K562 (cell line): ENCODE measurements at regions not wholly inside any gene's neighbourhood (a gene's known extent, or its start where the extent isn't known, plus 50 kb on each side); places are given as distances from the start of the nearest gene placed in this dataset.

Experiments used
- ATAC-seq: fragments of 200-7000 bp; cut with Tn5 transposase; 3 replicates; pipeline ENCODE4 v1.9.1; 2020; ENCODE audit warnings: moderate library complexity
- BruUV-seq: library from RNA; stranded (reverse); fragments of 400-500 nt; replicated peaks from 2 replicates; lab custom pipeline; 2021; lab: Mats Ljungman, UMichigan
- CTCF ChIA-PET: fragments of 300-600 bp; formaldehyde crosslinking; extraction: SDS; loops from one replicate; lab custom pipeline; 2021; ENCODE audit warnings: low intra/inter-chr PET ratio; lab: Yijun Ruan, JAX
- POLR2A ChIA-PET: fragments of 300-600, 350-650 bp; sonication (Branson Sonifier 250); formaldehyde crosslinking; extraction: SDS; loops from one replicate; lab custom pipeline; 2021; ENCODE audit warnings: antibody characterized with exemption, inconsistent platforms; lab: Yijun Ruan, JAX
- DNase-seq, 4 experiments: peaks; one replicate each; pipeline versions ENCODE4 v3.0.0 to v3.0.0-alpha.2; 2011 to 2018; ENCODE audit warnings: low spot score in 3 of 4, mixed read lengths in 3 of 4; ENCODE audit errors: extremely low read depth in 1 of 4
- FAIRE-seq: peaks from 2 replicates; lab custom pipeline; 2011; peaks lifted over from hg19 to GRCh38; lab: Jason Lieb, UNC
- H2AFZ ChIP-seq: 2 replicates; pipeline ENCODE4 v1.6.0; 2011; ENCODE audit warnings: low read depth, low read length, control low read depth, inconsistent platforms
- H3K27ac ChIP-seq: fragments of 200-600 bp; 3 replicates; pipeline ENCODE4 v1.8.0; 2011; ENCODE audit warnings: low read depth, mild to moderate bottlenecking, control low read depth, inconsistent platforms, low read length, moderate library complexity, mixed read lengths; ENCODE audit errors: extremely low read depth
- H3K27me3 ChIP-seq, 2 experiments: fragments of 300-600 bp in 1 of 2; 2 replicates in 1 of 2; 3 replicates in 1 of 2; pipeline versions ENCODE4 v1.6.0 to v1.8.0; 2011; ENCODE audit warnings: inconsistent platforms in 2 of 2, low read length in 2 of 2, mild to moderate bottlenecking in 1 of 2, mixed read lengths in 1 of 2, moderate library complexity in 1 of 2; ENCODE audit not compliant: control insufficient read depth in 2 of 2, insufficient read depth in 2 of 2
- H3K36me3 ChIP-seq: fragments of 300-600 bp; 3 replicates; pipeline ENCODE4 v1.8.0; 2011; ENCODE audit warnings: mild to moderate bottlenecking, low read length, inconsistent platforms; ENCODE audit not compliant: control insufficient read depth, insufficient read depth
- H3K4me1 ChIP-seq, 2 experiments: fragments of 200-600 bp in 1 of 2; replicated peaks in 1 of 2; 2 replicates in 1 of 2; 3 replicates in 1 of 2; pipeline versions ENCODE4 v1.5.1 to v1.8.0; 2011; ENCODE audit warnings: inconsistent platforms in 2 of 2, low read length in 2 of 2, mild to moderate bottlenecking in 1 of 2, mixed read lengths in 1 of 2, moderate library complexity in 1 of 2; ENCODE audit not compliant: control insufficient read depth in 2 of 2, insufficient read depth in 2 of 2
- H3K4me2 ChIP-seq: 2 replicates; pipeline ENCODE4 v1.6.1; 2011; ENCODE audit warnings: low read length, control low read depth, inconsistent platforms, mixed read lengths; ENCODE audit not compliant: insufficient read depth
- H3K4me3 ChIP-seq: fragments of 200-600 bp; sonication (generic), shearing (Covaris generic); 2 replicates; pipeline ENCODE4 v1.5.1; 2016; ENCODE audit warnings: control low read depth, inconsistent platforms
- H3K79me2 ChIP-seq: fragments of 200-600 bp; 3 replicates; pipeline ENCODE4 v1.8.0; 2011; ENCODE audit warnings: low read length, inconsistent platforms; ENCODE audit not compliant: control insufficient read depth, insufficient read depth
- H3K9ac ChIP-seq, 2 experiments: 2 replicates each; pipeline versions ENCODE4 v1.6.0 to v1.6.1; 2011; ENCODE audit warnings: low read depth in 2 of 2, low read length in 2 of 2, control low read depth in 1 of 2, inconsistent platforms in 1 of 2, mild to moderate bottlenecking in 1 of 2, mixed read lengths in 1 of 2; ENCODE audit not compliant: insufficient read depth in 1 of 2
- H3K9me1 ChIP-seq: one replicate; pipeline ENCODE4 v1.6.0; 2011; ENCODE audit warnings: inconsistent platforms, mild to moderate bottlenecking, low read length, moderate library complexity; ENCODE audit not compliant: control insufficient read depth, insufficient read depth
- H3K9me3 ChIP-seq: replicated peaks from 2 replicates; pipeline ENCODE4 v1.5.1; 2011; ENCODE audit warnings: low read depth, low read length, inconsistent platforms; ENCODE audit not compliant: control insufficient read depth, insufficient read depth
- H4K20me1 ChIP-seq: replicated peaks from 2 replicates; pipeline ENCODE4 v1.6.1; 2011; ENCODE audit warnings: low read length, inconsistent platforms, mixed read lengths; ENCODE audit not compliant: control insufficient read depth, insufficient read depth
- CAMTA2 ChIP-seq: fragments of 250-450 bp; sonication (Bioruptor Pico); conservative IDR thresholded peaks from 2 replicates; pipeline ENCODE4 v1.5.1; 2022
- CREB1 ChIP-seq, 2 experiments: sonication (generic) in 1 of 2; formaldehyde crosslinking in 1 of 2; IDR thresholded peaks; 2 replicates each; pipeline versions ENCODE4 v1.6.1 to v1.8.0; 2012 to 2022; ENCODE audit warnings: inconsistent platforms in 1 of 2, mild to moderate bottlenecking in 1 of 2, missing genetic modification reagents in 1 of 2, moderate library complexity in 1 of 2
- ELF1 ChIP-seq: fragments of 200-800 bp; sonication (Bioruptor generic); IDR thresholded peaks from 2 replicates; pipeline ENCODE4 v1.6.1; 2016; ENCODE audit warnings: missing genetic modification characterization, missing compliant biosample characterization
- HNRNPK ChIP-seq: fragments of 200-400 bp; formaldehyde crosslinking; IDR thresholded peaks from one replicate; pipeline ENCODE4 v1.6.1; 2018; ENCODE audit warnings: mild to moderate bottlenecking, low read depth, low read length; ENCODE audit not compliant: poor library complexity, severe bottlenecking
- IFI16 ChIP-seq: fragments of 250-450 bp; sonication (Bioruptor Pico); IDR thresholded peaks from 2 replicates; pipeline ENCODE4 v2.1.2; 2022; ENCODE audit warnings: mild to moderate bottlenecking, inconsistent platforms
- MEIS2 ChIP-seq: fragments of 450-650 bp; IDR thresholded peaks from 2 replicates; pipeline ENCODE4 v1.6.1; 2014; ENCODE audit warnings: mild to moderate bottlenecking; ENCODE audit not compliant: partially characterized antibody
- PCBP2 ChIP-seq: fragments of 200-400 bp; formaldehyde crosslinking; IDR thresholded peaks from 2 replicates; pipeline ENCODE4 v1.6.1; 2018; ENCODE audit warnings: low read length, low read depth, mild to moderate bottlenecking, moderate library complexity; ENCODE audit not compliant: poor library complexity, severe bottlenecking
- ZNF274 ChIP-seq: IDR thresholded peaks from 2 replicates; pipeline ENCODE4 v1.6.1; 2011; ENCODE audit warnings: low read depth, mild to moderate bottlenecking, low read length, moderate library complexity, borderline replicate concordance
- WGBS: fragments of 100-300 bp; shearing (Covaris generic); methylation state at CpG from one replicate; pipeline ENCODE4 v1.1.6; 2016; ENCODE audit warnings: low coverage, mixed read lengths; ENCODE audit not compliant: insufficient coverage; ENCODE audit errors: missing lambda C conversion rate; 5-methylcytosine and 5-hydroxymethylcytosine counted together
- in situ Hi-C: fragments of 300-500 bp; cut with MboI; formaldehyde crosslinking; loops from 4 replicates; pipeline ENCODE4 v1.15.0; 2018; ENCODE audit warnings: inconsistent platforms, mixed read lengths
- intact Hi-C: fragments of 100-400 bp; cut with micrococcal nuclease; formaldehyde crosslinking; loops from 2 replicates; pipeline ENCODE4 v1.14.2; 2022
- TF ChIP-seq, protein P1 (sequence below): sonication (generic); formaldehyde crosslinking; IDR thresholded peaks from 2 replicates; pipeline ENCODE4 v1.8.0; 2022; ENCODE audit warnings: missing genetic modification reagents, mild to moderate bottlenecking, borderline replicate concordance
- TF ChIP-seq, protein P2 (sequence below): fragments of 450-650 bp; formaldehyde crosslinking; IDR thresholded peaks from 2 replicates; pipeline ENCODE4 v1.4.0; 2020; ENCODE audit warnings: mild to moderate bottlenecking, moderate library complexity
- TF ChIP-seq, protein P3 (sequence below): fragments of 250-450 bp; sonication (Bioruptor Pico); IDR thresholded peaks from 2 replicates; pipeline ENCODE4 v1.5.0; 2020; ENCODE audit warnings: mild to moderate bottlenecking

DNA sequence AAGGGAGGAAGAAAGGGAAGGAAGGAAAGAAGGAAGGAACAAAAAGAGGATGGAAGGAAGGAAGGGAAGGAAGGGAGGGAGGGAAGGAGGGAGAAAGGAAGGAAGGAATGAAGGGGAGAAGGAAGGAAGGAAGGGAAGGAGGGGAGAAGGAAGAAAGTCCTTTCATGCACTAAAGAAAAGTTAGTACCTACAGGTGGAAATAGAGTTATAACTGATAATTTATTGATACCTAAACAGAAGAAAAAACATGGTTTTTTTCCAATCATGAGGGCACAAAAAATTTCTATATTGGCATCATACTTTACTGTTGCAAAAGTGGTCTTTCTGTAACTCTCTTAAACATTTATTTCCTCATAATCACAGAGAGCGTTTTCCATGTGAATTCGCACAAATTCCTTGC lies 659.4 kb downstream of the MAFB start:
- H3K9me1 ChIP-seq: no peaks in the 10 kb centered on the region
- in situ Hi-C loops: no loop called here
- WGBS: 0% methylated on average over 2 of the region's 2 CpGs
- CTCF ChIA-PET: no interaction called here
- POLR2A ChIA-PET: no interaction called here
- no peaks in the 10 kb centered on the region for H4K20me1 ChIP-seq
- FAIRE-seq (no peak), ATAC-seq (no peak)
- no peaks in the 10 kb centered on the region for H3K27me3 ChIP-seq
- no peak overlapping the region for H3K4me3 ChIP-seq
- H3K9ac ChIP-seq: no peak overlapping the region
- H3K79me2 ChIP-seq: no peaks in the 10 kb centered on the region
- no peaks in the 10 kb centered on the region for H3K36me3 ChIP-seq
- TF ChIP-seq HNRNPK (peak; percentile 46), PCBP2 (peak; percentile 81), CREB1 (IDR thresholded peaks at IDR 0.05) (no peak), CREB1 (CRISPR knock-in tag; IDR thresholded peaks at IDR 0.05) (no peak)
- TF ChIP-seq, all 486 proteins: peak for 2
- H3K4me2 ChIP-seq: no peak overlapping the region
- no peak for DNase-seq
- H2AFZ ChIP-seq: no peak overlapping the region
- intact Hi-C loops: no loop called here
- H3K27ac ChIP-seq: no peak overlapping the region
- no TSS peak for BruUV-seq
- no peaks in the 10 kb centered on the region for H3K4me1 ChIP-seq
- H3K9me3 ChIP-seq: no peaks in the 10 kb centered on the region

DNA sequence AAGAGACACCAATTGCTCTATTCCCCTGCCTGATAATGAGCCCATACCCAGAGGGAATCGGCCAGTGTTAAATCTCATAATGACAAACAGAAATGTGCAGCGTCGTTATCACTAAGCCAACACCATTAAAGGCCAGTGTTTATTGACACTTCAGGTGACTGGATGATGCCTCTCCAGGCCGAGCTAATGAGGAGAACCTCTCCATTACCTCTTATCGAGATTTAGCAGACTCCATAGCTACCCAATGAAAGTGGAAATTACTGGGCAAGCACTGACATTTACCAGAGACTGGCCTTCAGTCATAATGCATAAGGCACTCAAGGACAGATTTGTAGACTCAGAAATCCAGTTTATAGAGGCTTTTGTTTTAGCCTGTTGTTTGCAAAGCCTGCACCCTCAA lies 669.5 kb downstream of the MAFB start:
- FAIRE-seq (no peak), DNase-seq (no peak), ATAC-seq (no peak)
- intact Hi-C loops: no loop called here
- no peak overlapping the region for H2AFZ ChIP-seq
- H3K4me2 ChIP-seq: no peak overlapping the region
- POLR2A ChIA-PET: no interaction called here
- H3K27ac ChIP-seq: no peak overlapping the region
- H4K20me1 ChIP-seq: no peaks in the 10 kb centered on the region
- no peak overlapping the region for H3K4me3 ChIP-seq
- H3K9ac ChIP-seq: no peak overlapping the region
- no peaks in the 10 kb centered on the region for H3K4me1 ChIP-seq
- H3K9me3 ChIP-seq: no peaks in the 10 kb centered on the region
- CTCF ChIA-PET: no interaction called here
- no peaks in the 10 kb centered on the region for H3K79me2 ChIP-seq
- no peaks in the 10 kb centered on the region for H3K36me3 ChIP-seq
- BruUV-seq: no TSS peak
- in situ Hi-C loops: no loop called here
- WGBS: 3% methylated on average over 5 of the region's 5 CpGs
- H3K9me1 ChIP-seq: no peaks in the 10 kb centered on the region
- no peaks in the 10 kb centered on the region for H3K27me3 ChIP-seq
- TF ChIP-seq, protein P1, sequence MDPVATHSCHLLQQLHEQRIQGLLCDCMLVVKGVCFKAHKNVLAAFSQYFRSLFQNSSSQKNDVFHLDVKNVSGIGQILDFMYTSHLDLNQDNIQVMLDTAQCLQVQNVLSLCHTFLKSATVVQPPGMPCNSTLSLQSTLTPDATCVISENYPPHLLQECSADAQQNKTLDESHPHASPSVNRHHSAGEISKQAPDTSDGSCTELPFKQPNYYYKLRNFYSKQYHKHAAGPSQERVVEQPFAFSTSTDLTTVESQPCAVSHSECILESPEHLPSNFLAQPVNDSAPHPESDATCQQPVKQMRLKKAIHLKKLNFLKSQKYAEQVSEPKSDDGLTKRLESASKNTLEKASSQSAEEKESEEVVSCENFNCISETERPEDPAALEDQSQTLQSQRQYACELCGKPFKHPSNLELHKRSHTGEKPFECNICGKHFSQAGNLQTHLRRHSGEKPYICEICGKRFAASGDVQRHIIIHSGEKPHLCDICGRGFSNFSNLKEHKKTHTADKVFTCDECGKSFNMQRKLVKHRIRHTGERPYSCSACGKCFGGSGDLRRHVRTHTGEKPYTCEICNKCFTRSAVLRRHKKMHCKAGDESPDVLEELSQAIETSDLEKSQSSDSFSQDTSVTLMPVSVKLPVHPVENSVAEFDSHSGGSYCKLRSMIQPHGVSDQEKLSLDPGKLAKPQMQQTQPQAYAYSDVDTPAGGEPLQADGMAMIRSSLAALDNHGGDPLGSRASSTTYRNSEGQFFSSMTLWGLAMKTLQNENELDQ (CRISPR knock-in tag): no peak
- TF ChIP-seq MEIS2 (no peak), CAMTA2 (CRISPR knock-in tag) (no peak), ZNF274 (no peak), ELF1 (tag) (no peak), IFI16 (CRISPR knock-in tag) (no peak)
- TF ChIP-seq, protein P2, sequence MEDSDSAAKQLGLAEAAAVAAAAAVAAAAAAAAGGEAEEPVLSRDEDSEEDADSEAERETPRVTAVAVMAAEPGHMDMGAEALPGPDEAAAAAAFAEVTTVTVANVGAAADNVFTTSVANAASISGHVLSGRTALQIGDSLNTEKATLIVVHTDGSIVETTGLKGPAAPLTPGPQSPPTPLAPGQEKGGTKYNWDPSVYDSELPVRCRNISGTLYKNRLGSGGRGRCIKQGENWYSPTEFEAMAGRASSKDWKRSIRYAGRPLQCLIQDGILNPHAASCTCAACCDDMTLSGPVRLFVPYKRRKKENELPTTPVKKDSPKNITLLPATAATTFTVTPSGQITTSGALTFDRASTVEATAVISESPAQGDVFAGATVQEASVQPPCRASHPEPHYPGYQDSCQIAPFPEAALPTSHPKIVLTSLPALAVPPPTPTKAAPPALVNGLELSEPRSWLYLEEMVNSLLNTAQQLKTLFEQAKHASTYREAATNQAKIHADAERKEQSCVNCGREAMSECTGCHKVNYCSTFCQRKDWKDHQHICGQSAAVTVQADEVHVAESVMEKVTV (CRISPR knock-in tag): no peak
- TF ChIP-seq, protein P3, sequence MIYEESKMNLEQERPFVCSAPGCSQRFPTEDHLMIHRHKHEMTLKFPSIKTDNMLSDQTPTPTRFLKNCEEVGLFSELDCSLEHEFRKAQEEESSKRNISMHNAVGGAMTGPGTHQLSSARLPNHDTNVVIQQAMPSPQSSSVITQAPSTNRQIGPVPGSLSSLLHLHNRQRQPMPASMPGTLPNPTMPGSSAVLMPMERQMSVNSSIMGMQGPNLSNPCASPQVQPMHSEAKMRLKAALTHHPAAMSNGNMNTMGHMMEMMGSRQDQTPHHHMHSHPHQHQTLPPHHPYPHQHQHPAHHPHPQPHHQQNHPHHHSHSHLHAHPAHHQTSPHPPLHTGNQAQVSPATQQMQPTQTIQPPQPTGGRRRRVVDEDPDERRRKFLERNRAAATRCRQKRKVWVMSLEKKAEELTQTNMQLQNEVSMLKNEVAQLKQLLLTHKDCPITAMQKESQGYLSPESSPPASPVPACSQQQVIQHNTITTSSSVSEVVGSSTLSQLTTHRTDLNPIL (CRISPR knock-in tag): no peak
